Esophagus muscularis mucosa (tissue), 4 donors: ENCODE measurements at regions not wholly inside any gene's neighbourhood (a gene's known extent, or its start where the extent isn't known, plus 50 kb on each side); places are given as distances from the start of the nearest gene placed in this dataset.

ENCODE experiments used
- DNase-seq: peaks from one replicate; pipeline ENCODE4 v3.0.0-alpha.2; 2017; ENCODE audit errors: extremely low spot score
- H3K27ac ChIP-seq, 4 donors: fragments of 200-600 bp; sonication (generic); replicated peaks in 1 of 4; 1 replicate in 3 of 4; 2 replicates in 1 of 4; pipeline ENCODE4 v1.5.1; 2016 to 2019; ENCODE audit warnings: mild to moderate bottlenecking in 1 of 4
- H3K27me3 ChIP-seq, 4 donors: fragments of 200-600 bp; sonication (generic); one replicate each; pipeline versions ENCODE4 v1.5.1 to v1.6.0; 2016 to 2019
- H3K36me3 ChIP-seq, 4 donors: fragments of 200-600 bp; sonication (generic); one replicate each; pipeline ENCODE4 v1.5.1; 2016 to 2019
- H3K4me1 ChIP-seq, 4 donors: fragments of 200-600 bp; sonication (generic); one replicate each; pipeline ENCODE4 v1.5.1; 2016 to 2019
- H3K4me3 ChIP-seq, 4 donors: fragments of 200-600 bp; sonication (generic); 1 replicate in 2 of 4; 2 replicates in 2 of 4; pipeline ENCODE4 v1.5.1; 2016 to 2019; ENCODE audit warnings: mild to moderate bottlenecking in 4 of 4, moderate library complexity in 1 of 4
- H3K9me3 ChIP-seq, 4 donors: fragments of 200-600 bp; sonication (generic); 1 replicate in 3 of 4; 2 replicates in 1 of 4; pipeline ENCODE4 v1.5.1; 2016 to 2019
- EP300 ChIP-seq: sonication (generic); formaldehyde crosslinking; IDR thresholded peaks from one replicate; pipeline ENCODE4 v1.6.1; 2017; ENCODE audit warnings: antibody characterized with exemption
- POLR2A ChIP-seq: fragments of 450-650 bp; IDR thresholded peaks from one replicate; pipeline ENCODE4 v1.6.1; 2017; ENCODE audit warnings: antibody characterized with exemption, moderate library complexity, mild to moderate bottlenecking, low read depth
- POLR2AphosphoS5 ChIP-seq, 2 donors: sonication (generic); formaldehyde crosslinking; IDR thresholded peaks; one replicate each; pipeline ENCODE4 v1.6.1; 2017; ENCODE audit warnings: antibody characterized with exemption in 2 of 2
- WGBS: methylation state at CpG from one replicate; pipeline ENCODE4 v1.1.5; 2018; 5-methylcytosine and 5-hydroxymethylcytosine counted together
- intact Hi-C: fragments of 100-400 bp; cut with DNase I; formaldehyde crosslinking; loops from one replicate; pipeline ENCODE4 v1.15.1; 2023
- TF ChIP-seq, protein P1 (sequence below), 3 experiments: fragments of 200-600 bp in 2 of 3; fragments of 450-650 bp in 1 of 3; sonication (generic) in 2 of 3; IDR thresholded peaks; one replicate each; pipeline ENCODE4 v1.5.1; 2017 to 2019; ENCODE audit warnings: antibody characterized with exemption in 3 of 3, mild to moderate bottlenecking in 2 of 3, moderate library complexity in 1 of 3

GRCh38 chr10:24114556-24114955, 94.4 kb upstream of the KIAA1217 start:
- H3K9me3 ChIP-seq: no peaks in the 10 kb centered on the region
- intact Hi-C loops: no loop called here
- H3K36me3 ChIP-seq: no peaks in the 10 kb centered on the region
- H3K4me3 ChIP-seq: no peak overlapping the region
- peak; percentile 26 for DNase-seq
- H3K27me3 ChIP-seq: no peaks in the 10 kb centered on the region
- H3K4me1 ChIP-seq: peaks cover 4 to 17% (median 5%) of the 10 kb centered on the region in 4 donors
- WGBS: 80% methylated on average over 3 of the region's 3 CpGs
- peak overlapping the region in 1 of 4 donors; percentile 3 for H3K27ac ChIP-seq
- TF ChIP-seq, protein P1, sequence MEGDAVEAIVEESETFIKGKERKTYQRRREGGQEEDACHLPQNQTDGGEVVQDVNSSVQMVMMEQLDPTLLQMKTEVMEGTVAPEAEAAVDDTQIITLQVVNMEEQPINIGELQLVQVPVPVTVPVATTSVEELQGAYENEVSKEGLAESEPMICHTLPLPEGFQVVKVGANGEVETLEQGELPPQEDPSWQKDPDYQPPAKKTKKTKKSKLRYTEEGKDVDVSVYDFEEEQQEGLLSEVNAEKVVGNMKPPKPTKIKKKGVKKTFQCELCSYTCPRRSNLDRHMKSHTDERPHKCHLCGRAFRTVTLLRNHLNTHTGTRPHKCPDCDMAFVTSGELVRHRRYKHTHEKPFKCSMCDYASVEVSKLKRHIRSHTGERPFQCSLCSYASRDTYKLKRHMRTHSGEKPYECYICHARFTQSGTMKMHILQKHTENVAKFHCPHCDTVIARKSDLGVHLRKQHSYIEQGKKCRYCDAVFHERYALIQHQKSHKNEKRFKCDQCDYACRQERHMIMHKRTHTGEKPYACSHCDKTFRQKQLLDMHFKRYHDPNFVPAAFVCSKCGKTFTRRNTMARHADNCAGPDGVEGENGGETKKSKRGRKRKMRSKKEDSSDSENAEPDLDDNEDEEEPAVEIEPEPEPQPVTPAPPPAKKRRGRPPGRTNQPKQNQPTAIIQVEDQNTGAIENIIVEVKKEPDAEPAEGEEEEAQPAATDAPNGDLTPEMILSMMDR (IDR thresholded peaks at IDR 0.05): no peak
- TF ChIP-seq POLR2A (no peak), POLR2AphosphoS5 (IDR thresholded peaks at IDR 0.05) (no peak), EP300 (no peak)

GRCh38 chr10:24115403-24115802, 93.5 kb upstream of the KIAA1217 start:
- Histone ChIP-seq H3K4me1 (peaks cover 4 to 17% (median 5%) of the 10 kb centered on the region in 4 donors), H3K36me3 (no peaks in the 10 kb centered on the region), H3K4me3 (no peak overlapping the region), H3K9me3 (no peaks in the 10 kb centered on the region), H3K27ac (no peak overlapping the region), H3K27me3 (no peaks in the 10 kb centered on the region)
- WGBS: 82% methylated on average over 1 of the region's 1 CpG
- TF ChIP-seq, protein P1 (IDR thresholded peaks at IDR 0.05): no peak
- peak in 1 of 2 donors; percentile 55 for TF ChIP-seq POLR2AphosphoS5 (IDR thresholded peaks at IDR 0.05)
- intact Hi-C loops: no loop called here
- peak; percentile 87 for DNase-seq

- Histone ChIP-seq H3K9me3 (no peaks in the 10 kb centered on the region), H3K4me3 (peak overlapping the region in 1 of 4 donors; percentile 8), H3K36me3 (no peaks in the 10 kb centered on the region), H3K4me1 (peaks cover 4 to 17% (median 5%) of the 10 kb centered on the region in 4 donors), H3K27ac (peak overlapping the region in 1 of 4 donors; percentile 14), H3K27me3 (no peaks in the 10 kb centered on the region)
- intact Hi-C loops: no loop called here
- no peak for TF ChIP-seq POLR2A
- TF ChIP-seq POLR2AphosphoS5 (IDR thresholded peaks at IDR 0.05): peak; percentile 4 to 24
- WGBS: 55% methylated on average over 12 of the region's 12 CpGs
- DNase-seq: peak; percentile 79
Observed at GRCh38 chr10:24118246-24118645, 90.7 kb upstream of the KIAA1217 start.

- Histone ChIP-seq H3K4me1 (peaks cover 1 to 9% (median 4%) of the 10 kb centered on the region in 4 donors), H3K36me3 (no peaks in the 10 kb centered on the region), H3K4me3 (no peak overlapping the region), H3K27ac (no peak overlapping the region), H3K9me3 (no peaks in the 10 kb centered on the region), H3K27me3 (no peaks in the 10 kb centered on the region)
- DNase-seq: no peak
- TF ChIP-seq POLR2A (no peak), EP300 (no peak), POLR2AphosphoS5 (IDR thresholded peaks at IDR 0.05) (no peak)
- TF ChIP-seq, protein P1 (IDR thresholded peaks at IDR 0.05): no peak
- intact Hi-C loops: no loop called here
- WGBS: 93% methylated on average over 5 of the region's 5 CpGs
Observed at GRCh38 chr10:24119896-24120295, 89.0 kb upstream of the KIAA1217 start.

GRCh38 chr10:24120646-24121045, 88.3 kb upstream of the KIAA1217 start:
- Histone ChIP-seq H3K27me3 (no peaks in the 10 kb centered on the region), H3K36me3 (no peaks in the 10 kb centered on the region), H3K4me1 (peaks cover 0 to 7% (median under 1%) of the 10 kb centered on the region in 4 donors), H3K9me3 (no peaks in the 10 kb centered on the region), H3K4me3 (no peak overlapping the region), H3K27ac (no peak overlapping the region)
- 86% methylated on average over 1 of the region's 1 CpG for WGBS
- no peak for TF ChIP-seq POLR2A
- TF ChIP-seq, protein P1 (IDR thresholded peaks at IDR 0.05): no peak
- no peak for TF ChIP-seq EP300
- no peak for TF ChIP-seq POLR2AphosphoS5 (IDR thresholded peaks at IDR 0.05)
- DNase-seq: no peak
- intact Hi-C loops: no loop called here
